WTC11 (cell line): ENCODE measurements at regions not wholly inside any gene's neighbourhood (a gene's known extent, or its start where the extent isn't known, plus 50 kb on each side); places are given as distances from the start of the nearest gene placed in this dataset.

ENCODE experiments used
- ATAC-seq: fragments of 200-7000 bp; cut with Tn5 transposase; 2 replicates; pipeline ENCODE4 v1.10.0; 2021; ENCODE audit warnings: mild to moderate bottlenecking, moderate library complexity
- CTCF ChIA-PET: fragments of 300-600 bp; sonication (Branson Sonifier 250); formaldehyde crosslinking; loops from one replicate; lab custom pipeline; 2021; ENCODE audit warnings: antibody characterized with exemption; lab: Charles Lee
- POLR2A ChIA-PET: fragments of 350-600 bp; sonication (Branson Sonifier 250); formaldehyde crosslinking; loops from one replicate; lab custom pipeline; 2021; ENCODE audit warnings: antibody characterized with exemption; lab: Charles Lee
- DNase-seq: peaks from one replicate; pipeline ENCODE4 v3.0.0; 2021; ENCODE audit warnings: low spot score
- H3K27ac Mint-ChIP-seq: 2 replicates; pipeline ENCODE4 v1.8.0; 2021; ENCODE audit warnings: mixed read lengths
- H3K27me3 Mint-ChIP-seq: 2 replicates; pipeline ENCODE4 v1.8.0; 2021; ENCODE audit warnings: low read depth, mild to moderate bottlenecking, moderate library complexity, mixed read lengths
- H3K36me3 Mint-ChIP-seq: 2 replicates; pipeline ENCODE4 v1.8.0; 2021; ENCODE audit warnings: mixed read lengths
- H3K4me1 Mint-ChIP-seq: 2 replicates; pipeline ENCODE4 v1.8.0; 2022; ENCODE audit warnings: mixed read lengths
- H3K4me3 Mint-ChIP-seq: 2 replicates; pipeline ENCODE4 v1.8.0; 2021; ENCODE audit warnings: mild to moderate bottlenecking, moderate library complexity, mixed read lengths
- H3K9me3 Mint-ChIP-seq: 2 replicates; pipeline ENCODE4 v1.8.0; 2021; ENCODE audit warnings: mixed read lengths
- ETV6 ChIP-seq: sonication (generic); formaldehyde crosslinking; IDR thresholded peaks from 2 replicates; pipeline ENCODE4 v1.8.1; 2022; ENCODE audit warnings: mild to moderate bottlenecking, missing genetic modification reagents
- NFE2L1 ChIP-seq: sonication (generic); formaldehyde crosslinking; IDR thresholded peaks from 2 replicates; pipeline ENCODE4 v1.8.1; 2023; ENCODE audit warnings: missing genetic modification reagents
- NR1H2 ChIP-seq: sonication (generic); formaldehyde crosslinking; IDR thresholded peaks from 2 replicates; pipeline ENCODE4 v1.9.0; 2021; ENCODE audit warnings: mild to moderate bottlenecking, moderate library complexity, missing genetic modification reagents
- SMAD4 ChIP-seq: sonication (generic); formaldehyde crosslinking; IDR thresholded peaks from 2 replicates; pipeline ENCODE4 v1.8.0; 2022; ENCODE audit warnings: mild to moderate bottlenecking, missing genetic modification reagents
- TCF7 ChIP-seq: sonication (generic); formaldehyde crosslinking; IDR thresholded peaks from 2 replicates; pipeline ENCODE4 v1.8.0; 2022; ENCODE audit warnings: mild to moderate bottlenecking, low read depth, missing genetic modification reagents, moderate library complexity
- ZNF121 ChIP-seq: sonication (generic); formaldehyde crosslinking; IDR thresholded peaks from 2 replicates; pipeline ENCODE4 v1.8.0; 2023; ENCODE audit warnings: missing genetic modification reagents
- ZNF416 ChIP-seq: fragments of 250-450 bp; sonication (Bioruptor Pico); IDR thresholded peaks from 2 replicates; pipeline ENCODE4 v1.9.0; 2021; ENCODE audit warnings: mild to moderate bottlenecking, inconsistent platforms
- TF ChIP-seq, protein P1 (sequence below): fragments of 250-450 bp; sonication (Bioruptor Pico); conservative IDR thresholded peaks from 2 replicates; pipeline ENCODE4 v1.9.0; 2021; ENCODE audit warnings: mild to moderate bottlenecking
- TF ChIP-seq, protein P2 (sequence below): sonication (generic); formaldehyde crosslinking; IDR thresholded peaks from 2 replicates; pipeline ENCODE4 v1.8.0; 2023; ENCODE audit warnings: missing genetic modification reagents, mild to moderate bottlenecking, borderline replicate concordance
- TF ChIP-seq, protein P3 (sequence below): sonication (generic); formaldehyde crosslinking; IDR thresholded peaks from 2 replicates; pipeline ENCODE4 v1.8.0; 2022; ENCODE audit warnings: missing genetic modification reagents
- TF ChIP-seq, protein P4 (sequence below): sonication (generic); formaldehyde crosslinking; IDR thresholded peaks from 2 replicates; pipeline ENCODE4 v1.8.1; 2023; ENCODE audit warnings: mild to moderate bottlenecking, missing genetic modification reagents
- TF ChIP-seq, protein P5 (sequence below): fragments of 250-450 bp; sonication (Bioruptor Pico); IDR thresholded peaks from 2 replicates; pipeline ENCODE4 v1.9.0; 2021; ENCODE audit warnings: moderate library complexity, mild to moderate bottlenecking, inconsistent platforms, borderline replicate concordance

DNA sequence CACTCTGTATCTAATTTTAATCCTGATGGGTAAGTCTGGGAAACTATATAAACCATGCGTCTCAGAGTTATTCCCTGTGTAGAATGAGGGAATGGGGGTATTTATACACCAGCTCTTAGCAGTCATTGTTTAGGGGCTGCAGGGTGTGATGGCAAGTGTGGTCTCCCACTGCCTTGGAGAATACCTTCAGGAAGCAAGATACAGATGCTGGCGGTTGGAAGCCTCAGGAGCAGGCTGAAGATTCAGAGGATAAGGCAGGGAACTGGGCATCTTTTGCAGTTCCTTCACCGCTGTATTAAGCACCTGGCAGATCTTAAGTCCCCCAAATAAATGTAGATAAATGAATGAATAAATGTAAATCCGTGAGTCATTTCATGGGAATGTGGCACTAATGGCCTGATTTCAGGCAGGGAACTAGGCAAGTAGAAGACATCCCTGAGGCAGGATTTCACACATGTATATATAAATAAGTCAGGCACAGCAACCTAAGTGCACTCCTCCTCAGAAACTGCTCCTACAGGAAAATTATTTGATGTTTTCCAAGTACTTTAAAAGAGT is 209.2 kb upstream of the GADL1 start:
- ChIA-PET CTCF (no interaction called here), POLR2A (no interaction called here)
- peaks cover 6% of the 10 kb centered on the region for H3K36me3 Mint-ChIP-seq
- DNase-seq (no peak), ATAC-seq (peak; percentile 62)
- no peak overlapping the region for H3K4me3 Mint-ChIP-seq
- peaks cover 15% of the 10 kb centered on the region for H3K9me3 Mint-ChIP-seq
- no peak overlapping the region for H3K27ac Mint-ChIP-seq
- peaks cover 36% of the 10 kb centered on the region for H3K4me1 Mint-ChIP-seq
- 0 out of 2 replicates have a peak, but pooled peaks cover 3% of the 10 kb centered on the region for H3K27me3 Mint-ChIP-seq
- TF ChIP-seq, protein P1, sequence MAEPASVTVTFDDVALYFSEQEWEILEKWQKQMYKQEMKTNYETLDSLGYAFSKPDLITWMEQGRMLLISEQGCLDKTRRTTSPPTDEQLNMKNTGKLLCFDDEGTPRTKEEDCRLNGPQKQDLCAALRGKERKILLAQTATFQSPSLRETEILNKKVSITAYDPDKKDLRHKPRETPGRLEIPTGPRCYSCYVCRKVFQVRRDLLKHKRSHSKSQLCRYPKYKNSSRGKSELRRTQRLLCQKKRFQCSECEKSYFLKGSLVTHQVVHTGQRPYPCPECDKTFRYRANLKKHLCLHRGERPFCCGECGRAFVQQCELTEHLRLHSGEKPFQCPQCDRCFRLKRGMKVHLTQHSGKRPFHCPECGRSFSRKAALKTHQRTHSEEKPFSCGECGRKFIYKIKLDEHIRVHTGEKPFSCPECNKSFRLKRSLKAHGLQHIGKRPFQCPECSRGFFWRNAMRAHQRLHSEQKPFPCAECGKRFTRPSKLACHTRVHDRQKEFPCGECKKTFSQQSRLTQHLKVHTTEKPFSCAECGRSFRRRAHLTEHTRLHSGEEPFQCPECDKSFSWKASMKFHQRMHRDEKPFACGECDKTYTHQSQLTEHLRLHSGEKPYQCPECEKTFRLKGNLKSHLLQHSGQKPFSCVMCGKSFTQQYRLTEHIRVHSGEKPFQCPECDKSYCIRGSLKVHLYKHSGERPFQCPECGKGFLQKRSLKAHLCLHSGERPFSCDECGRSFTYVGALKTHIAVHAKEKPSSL (CRISPR knock-in tag): no peak
- TF ChIP-seq NR1H2 (CRISPR knock-in tag) (no peak), ZNF121 (CRISPR knock-in tag) (no peak), TCF7 (CRISPR knock-in tag) (no peak), NFE2L1 (CRISPR knock-in tag) (no peak), ZNF416 (CRISPR knock-in tag) (no peak), SMAD4 (CRISPR knock-in tag) (no peak), ETV6 (CRISPR knock-in tag) (no peak)
- TF ChIP-seq, protein P2, sequence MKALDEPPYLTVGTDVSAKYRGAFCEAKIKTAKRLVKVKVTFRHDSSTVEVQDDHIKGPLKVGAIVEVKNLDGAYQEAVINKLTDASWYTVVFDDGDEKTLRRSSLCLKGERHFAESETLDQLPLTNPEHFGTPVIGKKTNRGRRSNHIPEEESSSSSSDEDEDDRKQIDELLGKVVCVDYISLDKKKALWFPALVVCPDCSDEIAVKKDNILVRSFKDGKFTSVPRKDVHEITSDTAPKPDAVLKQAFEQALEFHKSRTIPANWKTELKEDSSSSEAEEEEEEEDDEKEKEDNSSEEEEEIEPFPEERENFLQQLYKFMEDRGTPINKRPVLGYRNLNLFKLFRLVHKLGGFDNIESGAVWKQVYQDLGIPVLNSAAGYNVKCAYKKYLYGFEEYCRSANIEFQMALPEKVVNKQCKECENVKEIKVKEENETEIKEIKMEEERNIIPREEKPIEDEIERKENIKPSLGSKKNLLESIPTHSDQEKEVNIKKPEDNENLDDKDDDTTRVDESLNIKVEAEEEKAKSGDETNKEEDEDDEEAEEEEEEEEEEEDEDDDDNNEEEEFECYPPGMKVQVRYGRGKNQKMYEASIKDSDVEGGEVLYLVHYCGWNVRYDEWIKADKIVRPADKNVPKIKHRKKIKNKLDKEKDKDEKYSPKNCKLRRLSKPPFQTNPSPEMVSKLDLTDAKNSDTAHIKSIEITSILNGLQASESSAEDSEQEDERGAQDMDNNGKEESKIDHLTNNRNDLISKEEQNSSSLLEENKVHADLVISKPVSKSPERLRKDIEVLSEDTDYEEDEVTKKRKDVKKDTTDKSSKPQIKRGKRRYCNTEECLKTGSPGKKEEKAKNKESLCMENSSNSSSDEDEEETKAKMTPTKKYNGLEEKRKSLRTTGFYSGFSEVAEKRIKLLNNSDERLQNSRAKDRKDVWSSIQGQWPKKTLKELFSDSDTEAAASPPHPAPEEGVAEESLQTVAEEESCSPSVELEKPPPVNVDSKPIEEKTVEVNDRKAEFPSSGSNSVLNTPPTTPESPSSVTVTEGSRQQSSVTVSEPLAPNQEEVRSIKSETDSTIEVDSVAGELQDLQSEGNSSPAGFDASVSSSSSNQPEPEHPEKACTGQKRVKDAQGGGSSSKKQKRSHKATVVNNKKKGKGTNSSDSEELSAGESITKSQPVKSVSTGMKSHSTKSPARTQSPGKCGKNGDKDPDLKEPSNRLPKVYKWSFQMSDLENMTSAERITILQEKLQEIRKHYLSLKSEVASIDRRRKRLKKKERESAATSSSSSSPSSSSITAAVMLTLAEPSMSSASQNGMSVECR (CRISPR knock-in tag): no peak
- TF ChIP-seq, protein P3, sequence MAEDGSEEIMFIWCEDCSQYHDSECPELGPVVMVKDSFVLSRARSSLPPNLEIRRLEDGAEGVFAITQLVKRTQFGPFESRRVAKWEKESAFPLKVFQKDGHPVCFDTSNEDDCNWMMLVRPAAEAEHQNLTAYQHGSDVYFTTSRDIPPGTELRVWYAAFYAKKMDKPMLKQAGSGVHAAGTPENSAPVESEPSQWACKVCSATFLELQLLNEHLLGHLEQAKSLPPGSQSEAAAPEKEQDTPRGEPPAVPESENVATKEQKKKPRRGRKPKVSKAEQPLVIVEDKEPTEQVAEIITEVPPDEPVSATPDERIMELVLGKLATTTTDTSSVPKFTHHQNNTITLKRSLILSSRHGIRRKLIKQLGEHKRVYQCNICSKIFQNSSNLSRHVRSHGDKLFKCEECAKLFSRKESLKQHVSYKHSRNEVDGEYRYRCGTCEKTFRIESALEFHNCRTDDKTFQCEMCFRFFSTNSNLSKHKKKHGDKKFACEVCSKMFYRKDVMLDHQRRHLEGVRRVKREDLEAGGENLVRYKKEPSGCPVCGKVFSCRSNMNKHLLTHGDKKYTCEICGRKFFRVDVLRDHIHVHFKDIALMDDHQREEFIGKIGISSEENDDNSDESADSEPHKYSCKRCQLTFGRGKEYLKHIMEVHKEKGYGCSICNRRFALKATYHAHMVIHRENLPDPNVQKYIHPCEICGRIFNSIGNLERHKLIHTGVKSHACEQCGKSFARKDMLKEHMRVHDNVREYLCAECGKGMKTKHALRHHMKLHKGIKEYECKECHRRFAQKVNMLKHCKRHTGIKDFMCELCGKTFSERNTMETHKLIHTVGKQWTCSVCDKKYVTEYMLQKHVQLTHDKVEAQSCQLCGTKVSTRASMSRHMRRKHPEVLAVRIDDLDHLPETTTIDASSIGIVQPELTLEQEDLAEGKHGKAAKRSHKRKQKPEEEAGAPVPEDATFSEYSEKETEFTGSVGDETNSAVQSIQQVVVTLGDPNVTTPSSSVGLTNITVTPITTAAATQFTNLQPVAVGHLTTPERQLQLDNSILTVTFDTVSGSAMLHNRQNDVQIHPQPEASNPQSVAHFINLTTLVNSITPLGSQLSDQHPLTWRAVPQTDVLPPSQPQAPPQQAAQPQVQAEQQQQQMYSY (CRISPR knock-in tag): no peak
- TF ChIP-seq, protein P4, sequence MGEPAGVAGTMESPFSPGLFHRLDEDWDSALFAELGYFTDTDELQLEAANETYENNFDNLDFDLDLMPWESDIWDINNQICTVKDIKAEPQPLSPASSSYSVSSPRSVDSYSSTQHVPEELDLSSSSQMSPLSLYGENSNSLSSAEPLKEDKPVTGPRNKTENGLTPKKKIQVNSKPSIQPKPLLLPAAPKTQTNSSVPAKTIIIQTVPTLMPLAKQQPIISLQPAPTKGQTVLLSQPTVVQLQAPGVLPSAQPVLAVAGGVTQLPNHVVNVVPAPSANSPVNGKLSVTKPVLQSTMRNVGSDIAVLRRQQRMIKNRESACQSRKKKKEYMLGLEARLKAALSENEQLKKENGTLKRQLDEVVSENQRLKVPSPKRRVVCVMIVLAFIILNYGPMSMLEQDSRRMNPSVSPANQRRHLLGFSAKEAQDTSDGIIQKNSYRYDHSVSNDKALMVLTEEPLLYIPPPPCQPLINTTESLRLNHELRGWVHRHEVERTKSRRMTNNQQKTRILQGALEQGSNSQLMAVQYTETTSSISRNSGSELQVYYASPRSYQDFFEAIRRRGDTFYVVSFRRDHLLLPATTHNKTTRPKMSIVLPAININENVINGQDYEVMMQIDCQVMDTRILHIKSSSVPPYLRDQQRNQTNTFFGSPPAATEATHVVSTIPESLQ (CRISPR knock-in tag): no peak
- TF ChIP-seq, protein P5, sequence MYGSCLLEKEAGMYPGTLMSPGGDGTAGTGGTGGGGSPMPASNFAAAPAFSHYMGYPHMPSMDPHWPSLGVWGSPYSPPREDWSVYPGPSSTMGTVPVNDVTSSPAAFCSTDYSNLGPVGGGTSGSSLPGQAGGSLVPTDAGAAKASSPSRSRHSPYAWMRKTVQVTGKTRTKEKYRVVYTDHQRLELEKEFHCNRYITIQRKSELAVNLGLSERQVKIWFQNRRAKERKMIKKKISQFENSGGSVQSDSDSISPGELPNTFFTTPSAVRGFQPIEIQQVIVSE (CRISPR knock-in tag): no peak
